GM18511 (cell line): ENCODE measurements at regions not wholly inside any gene's neighbourhood (a gene's known extent, or its start where the extent isn't known, plus 50 kb on each side); places are given as distances from the start of the nearest gene placed in this dataset.

Experiments used
- ATAC-seq: cut with Tn5 transposase; IDR thresholded peaks from one replicate; pipeline ENCODE4 v1.9.1; 2021; ENCODE audit warnings: mild to moderate bottlenecking, moderate library complexity; ENCODE audit not compliant: unreplicated experiment

- no peak for ATAC-seq
These were observed 207.1 kb upstream of the ZC3H12A start for GRCh38 chr1:37267111-37267835.

- ATAC-seq, result no peak
These were observed 203.7 kb upstream of the ZC3H12A start for GRCh38 chr1:37270639-37271038.

- ATAC-seq, result no peak
These were observed 201.8 kb upstream of the ZC3H12A start for GRCh38 chr1:37272626-37273025.

DNA sequence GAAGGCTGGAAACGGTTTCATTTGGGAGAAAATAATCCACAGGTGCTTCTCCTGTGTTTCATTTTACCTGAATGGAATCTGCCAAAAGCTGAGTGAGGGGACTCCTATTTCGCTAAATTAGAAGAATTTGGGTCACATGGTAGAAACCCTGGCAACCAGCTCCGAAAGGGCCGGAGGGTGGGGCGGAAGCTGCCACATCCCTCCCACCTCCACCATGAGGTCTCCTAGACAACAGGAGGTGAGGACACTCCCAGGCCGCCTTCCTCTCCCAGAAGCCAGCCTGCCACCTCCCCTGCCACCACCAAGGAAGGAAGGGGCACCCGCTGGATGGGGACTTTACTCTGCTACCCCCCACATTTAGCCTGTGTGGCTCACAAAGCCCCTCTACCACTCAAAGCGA is 199.9 kb upstream of the ZC3H12A start:
- ATAC-seq, result no peak

DNA sequence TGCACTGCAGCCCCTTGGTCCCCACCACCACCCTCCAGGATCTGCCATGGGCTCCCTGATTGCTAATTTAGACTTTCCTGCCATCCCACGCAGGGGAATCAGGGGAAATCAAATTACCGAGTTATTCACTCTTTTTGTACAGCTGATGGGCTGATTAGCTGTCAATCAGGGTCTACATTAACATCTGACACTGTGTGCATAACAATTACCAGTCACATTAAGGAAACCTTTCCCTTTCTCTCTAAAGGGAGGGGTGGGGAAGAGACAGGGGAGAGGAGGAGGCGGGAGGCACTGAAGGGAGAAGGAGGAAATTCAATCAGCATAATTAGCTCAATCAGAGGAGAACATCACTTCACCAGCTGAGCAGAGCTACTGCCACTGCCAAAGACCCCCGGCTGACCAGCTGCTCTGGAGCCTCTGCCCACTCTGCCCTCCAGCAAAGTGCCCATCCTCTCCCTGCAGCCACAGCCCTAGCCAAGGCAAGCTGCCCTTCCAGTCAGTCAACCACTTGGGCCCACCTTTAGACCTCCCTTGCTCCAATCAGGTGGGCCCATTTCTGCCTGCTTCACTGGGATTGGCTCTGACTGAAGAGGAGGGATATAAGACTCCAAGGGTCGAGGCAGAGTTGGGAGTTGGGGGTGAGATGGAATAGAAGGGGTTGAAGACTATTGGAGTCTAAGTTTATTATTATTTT is 199.3 kb upstream of the ZC3H12A start:
- ATAC-seq, result no peak

DNA sequence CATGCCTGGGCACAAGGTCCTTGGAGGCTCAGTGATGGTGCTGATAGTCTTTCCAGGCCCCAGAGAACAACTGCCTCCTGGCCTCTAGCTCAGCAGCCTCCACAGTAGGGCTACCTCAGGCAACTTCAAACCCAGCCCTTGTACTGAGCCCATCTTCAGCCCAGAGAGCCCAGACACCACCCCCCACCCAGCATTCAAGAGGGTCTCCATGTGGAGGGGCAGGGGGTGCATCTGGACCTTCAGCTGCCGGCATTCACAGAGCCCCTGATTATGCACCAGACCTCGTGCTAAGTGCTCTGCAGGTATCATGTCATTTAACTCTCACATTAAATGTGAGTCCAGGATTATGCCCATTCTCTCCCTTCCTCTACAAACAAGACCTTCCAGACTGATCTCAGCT is 197.0 kb upstream of the ZC3H12A start:
- ATAC-seq, result no peak

GRCh38 chr1:37281354-37281753 is 193.0 kb upstream of the ZC3H12A start:
- ATAC-seq, result no peak

DNA sequence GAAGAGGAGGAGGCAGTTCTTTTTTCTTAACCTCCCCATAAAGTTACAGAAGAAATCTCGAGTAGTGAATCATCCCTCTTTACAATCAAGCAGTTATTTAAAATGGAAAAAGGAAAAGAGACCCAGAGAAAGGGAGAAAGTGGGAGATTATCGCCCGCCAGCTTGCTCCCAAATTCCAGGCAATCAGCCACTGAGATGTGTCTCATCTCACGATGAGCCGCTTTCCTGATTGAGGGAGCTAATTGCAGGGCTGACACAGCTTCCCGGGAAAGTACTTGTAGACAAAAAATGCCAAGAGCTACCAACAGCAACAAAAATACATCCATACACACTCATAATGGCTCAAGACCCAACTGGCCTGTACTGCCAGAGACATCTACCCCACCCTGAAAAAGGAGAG is 191.6 kb upstream of the ZC3H12A start:
- ATAC-seq, result no peak

- ATAC-seq, result no peak
These were observed 190.3 kb upstream of the ZC3H12A start for GRCh38 chr1:37284053-37284452.

DNA sequence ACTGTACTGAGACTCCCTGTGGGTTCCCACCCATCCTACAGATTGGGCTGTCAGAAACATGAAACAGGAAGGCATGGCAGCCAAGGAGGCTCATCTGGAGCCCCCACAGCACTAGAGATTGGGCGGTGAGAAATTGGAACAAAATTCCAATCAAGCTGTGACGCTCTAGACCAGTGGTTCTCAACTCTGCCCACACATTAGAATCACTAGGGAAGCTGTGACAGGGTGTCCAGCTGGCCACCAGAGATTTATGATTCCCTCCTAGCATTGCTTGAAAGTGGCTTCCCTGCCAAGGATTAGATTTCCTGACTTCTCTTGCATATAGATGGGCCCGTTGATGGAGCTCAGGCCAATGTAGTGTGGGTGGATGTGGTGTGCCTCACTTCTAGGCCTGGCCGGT is 187.5 kb upstream of the ZC3H12A start:
- ATAC-seq, result no peak

DNA sequence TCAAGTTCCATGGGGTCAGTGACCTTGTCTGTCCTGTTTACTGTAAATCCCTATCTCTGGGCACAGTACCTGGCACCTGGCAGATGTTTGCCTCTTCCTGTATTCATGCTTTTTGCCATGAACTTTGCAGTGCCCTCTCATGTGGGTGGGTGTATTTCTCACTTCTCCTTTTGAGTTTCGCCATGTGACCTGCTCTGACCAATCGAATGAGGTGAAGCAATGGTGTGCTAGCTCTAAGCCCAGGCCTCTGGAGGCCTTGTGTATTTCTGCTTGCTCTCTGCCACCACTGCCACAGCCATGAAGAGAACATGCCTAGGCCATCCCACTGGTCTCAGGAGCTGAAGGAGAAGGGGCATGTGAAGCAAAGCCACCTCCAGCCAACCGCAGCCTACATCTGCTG is 185.5 kb upstream of the ZC3H12A start:
- peak; percentile 97 for ATAC-seq

DNA sequence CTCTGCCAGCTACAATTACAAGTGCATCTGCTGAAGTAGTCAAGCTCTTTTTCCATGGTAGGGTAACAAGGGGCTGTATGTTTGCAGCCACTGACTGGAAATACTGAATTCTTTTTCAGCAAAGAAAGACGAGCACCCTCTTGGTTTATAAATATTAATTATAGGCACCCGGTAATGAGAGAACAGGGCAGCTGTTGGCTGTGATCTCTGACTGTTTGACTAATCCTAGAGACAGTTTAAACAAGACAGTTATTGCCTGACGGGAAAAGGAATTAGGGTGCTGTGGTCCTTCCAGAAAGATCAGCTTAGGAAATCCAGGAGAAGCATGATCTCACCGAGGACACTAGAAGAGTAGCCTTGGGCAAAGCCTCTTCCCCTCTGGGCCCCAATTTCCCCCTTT is 183.7 kb upstream of the ZC3H12A start:
- ATAC-seq, result no peak

DNA sequence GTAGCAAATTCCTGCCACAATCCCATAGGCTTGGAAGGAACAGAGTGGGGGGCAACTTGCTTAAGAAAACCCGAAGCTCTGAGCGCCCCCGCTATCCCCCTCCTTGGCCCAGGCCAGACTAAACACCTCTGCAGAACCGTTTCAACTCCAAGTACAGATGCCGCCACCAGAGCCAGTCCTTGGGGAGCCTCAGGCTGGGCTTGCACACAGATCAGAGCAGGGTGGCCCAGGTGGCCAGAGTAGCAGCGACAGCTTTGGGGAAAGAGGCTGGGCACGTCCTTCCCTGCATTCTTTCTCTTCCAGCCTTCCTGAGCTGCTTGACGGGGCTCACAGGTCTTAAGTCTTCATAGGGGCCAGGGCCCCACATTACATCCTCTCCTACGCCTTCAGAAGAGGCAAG is 181.6 kb upstream of the ZC3H12A start:
- no peak for ATAC-seq

DNA sequence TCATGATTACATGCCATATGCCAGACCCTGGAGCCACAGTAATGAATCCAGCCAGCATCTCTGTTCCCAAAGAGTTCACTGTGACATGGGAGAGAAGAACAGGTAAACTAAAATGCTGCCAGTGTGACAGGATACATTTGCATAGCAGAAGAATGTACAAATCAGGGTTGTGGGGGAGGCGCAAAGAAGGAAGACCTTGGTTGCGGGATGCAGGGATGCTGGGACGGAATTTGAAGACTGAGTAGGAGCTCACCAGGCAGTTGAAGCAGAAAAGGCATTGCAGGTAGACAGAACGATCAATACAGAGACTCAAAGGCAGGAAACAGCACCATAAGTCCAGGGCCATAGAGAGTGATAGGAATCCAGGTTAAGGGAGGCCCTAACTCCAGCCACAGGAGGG is 180.3 kb upstream of the ZC3H12A start:
- ATAC-seq, result no peak

GRCh38 chr1:37294529-37294928 is 179.9 kb upstream of the ZC3H12A start:
- ATAC-seq, result no peak

DNA sequence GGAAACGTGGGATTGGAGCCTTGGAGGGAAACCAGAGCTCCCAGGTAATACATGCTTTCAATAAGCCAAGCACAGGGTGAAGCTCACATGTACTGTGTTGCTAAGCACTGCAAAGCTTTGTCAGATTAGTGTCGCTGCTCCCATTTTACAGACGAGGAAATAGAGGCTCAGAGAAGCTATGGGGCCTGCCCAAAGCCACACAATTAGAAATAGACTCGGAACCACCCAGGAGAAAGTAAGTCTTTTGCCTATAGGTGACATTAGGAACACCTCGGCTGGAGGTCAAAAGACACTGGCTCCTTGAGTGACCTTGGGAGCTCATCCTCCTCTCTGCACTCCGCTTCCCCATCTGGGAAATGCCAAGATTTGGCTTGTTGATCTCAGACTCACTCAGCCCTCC is 175.6 kb upstream of the ZC3H12A start:
- ATAC-seq, result no peak

- no peak for ATAC-seq
These were observed 175.2 kb upstream of the ZC3H12A start for GRCh38 chr1:37299216-37299615.

DNA sequence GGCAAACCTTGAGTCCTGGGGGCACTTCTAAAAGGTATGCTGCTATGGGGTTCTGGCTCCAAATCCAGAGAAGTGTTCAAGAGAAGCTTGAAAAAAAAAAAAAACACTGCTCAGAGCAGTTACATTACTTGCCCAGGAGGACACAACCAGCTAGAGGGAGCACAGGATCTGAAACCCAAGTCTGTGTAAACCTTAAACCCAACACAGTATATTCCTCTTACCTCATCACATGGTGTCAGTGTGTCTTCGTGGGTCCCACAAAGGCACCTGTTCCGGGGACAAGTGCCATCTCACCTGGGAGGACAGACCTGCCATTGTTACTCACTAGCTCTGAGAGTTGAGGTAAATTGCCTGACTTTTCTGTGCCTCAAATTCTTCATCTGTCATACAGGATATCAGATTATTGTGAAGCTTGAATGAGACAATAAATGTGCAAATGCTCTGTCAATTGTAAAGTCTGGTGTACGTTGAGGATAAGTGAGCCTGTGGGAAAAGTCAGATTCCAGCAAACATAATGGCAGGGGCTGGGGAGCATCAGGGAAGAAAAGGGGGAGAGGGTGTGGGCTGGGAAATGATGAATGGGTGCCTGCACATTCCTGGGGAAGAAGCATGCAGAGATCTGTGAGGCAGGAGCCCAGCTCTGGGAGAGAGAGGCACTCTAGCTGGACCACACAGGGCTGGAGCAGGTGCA is 170.4 kb upstream of the ZC3H12A start:
- no peak for ATAC-seq

GRCh38 chr1:37305108-37305507 is 169.3 kb upstream of the ZC3H12A start:
- ATAC-seq, result no peak

- no peak for ATAC-seq
These were observed 168.5 kb upstream of the ZC3H12A start for GRCh38 chr1:37305841-37306240.

- ATAC-seq, result no peak
These were observed 167.9 kb upstream of the ZC3H12A start for GRCh38 chr1:37306461-37306860.

GRCh38 chr1:37306871-37307270 is 167.5 kb upstream of the ZC3H12A start:
- no peak for ATAC-seq
